Thymus (tissue), 11 donors: ENCODE measurements at regions not wholly inside any gene's neighbourhood (a gene's known extent, or its start where the extent isn't known, plus 50 kb on each side); places are given as distances from the start of the nearest gene placed in this dataset.

Experiments
- DNase-seq, 9 donors: peaks; one replicate each; pipeline ENCODE4 v3.0.0-alpha.2; 2013; ENCODE audit warnings: low spot score in 9 of 9, low read depth in 6 of 9, missing footprints in 1 of 9
- H3K27ac ChIP-seq, 2 donors: one replicate each; pipeline ENCODE4 v1.5.1; 2013; ENCODE audit warnings: control low read depth in 1 of 2, low read depth in 1 of 2, low read length in 1 of 2, mild to moderate bottlenecking in 1 of 2, moderate library complexity in 1 of 2
- H3K27me3 ChIP-seq, 2 donors: one replicate each; pipeline ENCODE4 v1.5.1; 2013; ENCODE audit warnings: low read length in 1 of 2; ENCODE audit not compliant: control insufficient read depth in 2 of 2, insufficient read depth in 1 of 2
- H3K36me3 ChIP-seq, 2 donors: one replicate each; pipeline ENCODE4 v1.5.1; 2013; ENCODE audit warnings: low read length in 1 of 2, mild to moderate bottlenecking in 1 of 2, moderate library complexity in 1 of 2; ENCODE audit not compliant: control insufficient read depth in 2 of 2, insufficient read depth in 2 of 2
- H3K4me1 ChIP-seq, 2 donors: one replicate each; pipeline ENCODE4 v1.5.1; 2013; ENCODE audit warnings: low read length in 2 of 2; ENCODE audit not compliant: control insufficient read depth in 2 of 2, insufficient read depth in 2 of 2
- H3K4me3 ChIP-seq, 2 donors: one replicate each; pipeline ENCODE4 v1.5.1; 2013; ENCODE audit warnings: low read length in 2 of 2, control low read depth in 1 of 2, mild to moderate bottlenecking in 1 of 2
- H3K9me3 ChIP-seq, 2 donors: one replicate each; pipeline ENCODE4 v1.5.1; 2013; ENCODE audit warnings: low read length in 1 of 2, mild to moderate bottlenecking in 1 of 2; ENCODE audit not compliant: control insufficient read depth in 2 of 2, insufficient read depth in 1 of 2
- WGBS: extraction: QIAGEN DNeasy Blood & Tissue Kit; methylation state at CpG from one replicate; pipeline ENCODE4 v1.1.7; 2013; 5-methylcytosine and 5-hydroxymethylcytosine counted together
- donor health status: healthy.

DNA sequence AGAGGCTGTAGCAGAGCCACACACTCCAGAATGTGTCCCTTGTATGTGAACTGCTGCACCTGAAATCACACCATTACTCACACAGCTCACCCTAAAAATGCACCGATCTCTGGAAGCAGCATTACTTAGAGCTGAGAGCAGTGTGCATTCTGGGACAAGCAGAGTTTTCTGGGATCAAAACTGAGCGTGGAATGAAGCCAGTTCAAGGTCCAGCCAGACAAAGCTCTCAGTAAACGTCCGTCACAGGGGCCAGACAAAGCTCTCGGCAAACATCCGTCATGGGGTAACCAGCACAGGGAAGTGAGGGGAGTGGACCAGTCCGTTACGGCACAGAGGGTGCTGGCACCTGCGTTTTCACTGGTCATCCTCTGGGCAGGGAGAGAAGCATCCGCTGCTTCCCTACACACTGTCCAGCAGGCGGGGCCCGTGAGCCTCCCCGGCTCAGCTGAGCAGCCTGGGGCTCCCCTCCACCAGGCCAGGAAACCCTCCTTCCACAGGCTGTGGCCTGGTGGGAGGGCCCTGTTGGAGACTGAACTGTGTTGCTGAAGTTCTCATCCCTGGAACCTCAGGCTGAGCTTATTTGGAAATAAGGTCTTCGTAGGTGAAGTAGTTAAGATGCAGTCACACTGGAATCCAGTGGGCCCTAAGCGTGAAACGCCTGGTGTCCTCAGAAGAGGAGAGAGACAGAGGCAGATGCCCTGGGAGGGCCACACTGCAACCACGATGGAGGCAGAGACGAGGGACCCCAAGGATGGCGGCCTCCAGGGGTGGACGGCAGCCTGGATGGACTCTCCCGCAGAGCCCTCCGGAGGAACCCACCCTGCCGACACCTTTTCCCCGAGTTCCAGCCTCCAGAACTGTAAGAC lies 883.9 kb downstream of the BRD1 start:
- Histone ChIP-seq H3K36me3 (no peaks in the 10 kb centered on the region), H3K27ac (no peak overlapping the region), H3K4me1 (no peaks in the 10 kb centered on the region), H3K9me3 (no peaks in the 10 kb centered on the region), H3K4me3 (no peak overlapping the region), H3K27me3 (no peaks in the 10 kb centered on the region)
- no peak for DNase-seq
- WGBS = 73% methylated on average over 24 of the region's 24 CpGs

DNA sequence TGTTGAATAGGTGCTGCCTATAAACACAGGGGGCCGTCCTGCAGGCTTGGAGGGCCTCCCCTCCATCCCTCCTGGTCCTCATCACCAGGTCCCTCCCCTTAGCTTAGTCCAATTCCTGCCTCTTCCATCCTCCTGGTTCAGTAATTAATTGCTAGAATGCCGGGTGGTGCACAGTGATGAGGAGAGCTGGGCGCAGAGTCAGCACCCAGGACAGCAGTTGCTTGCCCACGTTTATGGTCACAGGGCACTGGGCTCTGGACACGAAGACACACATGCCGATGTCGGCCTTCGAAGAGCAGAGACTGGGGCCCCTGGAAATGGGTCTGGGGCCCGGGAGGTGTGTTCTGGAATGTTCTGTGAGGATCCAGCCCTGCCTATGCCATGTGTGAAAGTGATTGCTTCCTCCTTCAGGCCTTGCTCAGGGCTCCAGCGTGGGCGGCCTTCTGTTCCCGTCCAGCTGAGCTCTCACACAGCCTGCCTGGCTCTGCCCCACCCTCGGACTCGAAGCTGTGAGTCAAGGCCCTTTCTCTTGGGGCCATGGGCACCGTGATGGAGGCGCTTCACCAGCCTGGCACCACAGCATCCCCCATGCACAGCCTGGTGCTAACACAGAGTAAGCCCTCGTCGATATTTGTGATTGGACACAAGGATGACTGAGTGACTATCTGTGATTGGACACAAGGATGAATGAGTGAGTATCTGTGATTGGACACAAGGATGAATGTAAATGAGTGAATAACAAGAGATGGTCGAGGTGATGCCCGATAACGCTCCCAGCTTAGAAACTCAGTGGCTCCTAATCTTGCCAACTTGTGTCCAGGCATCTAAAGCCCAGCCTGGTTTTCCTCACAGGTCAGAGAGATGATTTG lies 884.7 kb downstream of the BRD1 start:
- no peak for DNase-seq
- no peaks in the 10 kb centered on the region for H3K36me3 ChIP-seq
- no peaks in the 10 kb centered on the region for H3K9me3 ChIP-seq
- no peaks in the 10 kb centered on the region for H3K27me3 ChIP-seq
- no peaks in the 10 kb centered on the region for H3K4me1 ChIP-seq
- 73% methylated on average over 21 of the region's 21 CpGs for WGBS
- no peak overlapping the region for H3K4me3 ChIP-seq
- H3K27ac ChIP-seq = no peak overlapping the region

DNA sequence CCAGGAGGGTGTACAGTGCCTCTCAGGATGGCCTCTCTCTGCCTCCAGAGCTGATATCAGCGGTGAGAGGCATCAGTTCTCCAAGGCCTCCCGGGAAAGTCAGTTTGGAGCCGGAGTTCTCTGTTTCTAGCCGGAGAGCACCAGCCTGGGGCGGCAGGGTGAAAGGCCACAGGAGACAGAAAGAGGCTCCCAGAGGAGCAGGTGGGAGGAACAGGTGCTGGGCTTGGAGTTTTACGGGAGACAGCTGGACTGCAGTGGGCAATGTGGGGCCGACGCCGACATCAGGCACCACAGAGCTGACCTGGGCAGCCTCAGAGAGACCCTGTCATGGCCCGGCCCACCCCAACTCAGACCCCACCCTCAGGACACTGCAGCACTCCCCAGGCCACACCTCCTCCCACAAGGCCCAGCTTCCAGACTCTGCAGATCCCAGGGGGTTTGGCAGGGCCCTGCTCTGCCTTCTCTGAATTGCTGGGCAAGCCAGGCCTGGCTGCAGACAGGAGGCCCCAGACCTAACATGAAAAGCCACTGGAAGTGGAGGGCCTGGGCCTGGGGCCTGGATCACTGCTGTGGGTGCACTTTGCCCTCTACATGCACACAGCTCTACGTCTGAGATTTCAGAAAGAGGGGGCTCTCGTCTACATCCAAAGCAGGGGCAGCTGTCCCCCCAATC lies 885.6 kb downstream of the BRD1 start:
- H3K27me3 ChIP-seq = no peaks in the 10 kb centered on the region
- 88% methylated on average over 12 of the region's 12 CpGs for WGBS
- no peaks in the 10 kb centered on the region for H3K4me1 ChIP-seq
- no peaks in the 10 kb centered on the region for H3K36me3 ChIP-seq
- no peaks in the 10 kb centered on the region for H3K9me3 ChIP-seq
- no peak overlapping the region for H3K27ac ChIP-seq
- H3K4me3 ChIP-seq = no peak overlapping the region
- DNase-seq = no peak

DNA sequence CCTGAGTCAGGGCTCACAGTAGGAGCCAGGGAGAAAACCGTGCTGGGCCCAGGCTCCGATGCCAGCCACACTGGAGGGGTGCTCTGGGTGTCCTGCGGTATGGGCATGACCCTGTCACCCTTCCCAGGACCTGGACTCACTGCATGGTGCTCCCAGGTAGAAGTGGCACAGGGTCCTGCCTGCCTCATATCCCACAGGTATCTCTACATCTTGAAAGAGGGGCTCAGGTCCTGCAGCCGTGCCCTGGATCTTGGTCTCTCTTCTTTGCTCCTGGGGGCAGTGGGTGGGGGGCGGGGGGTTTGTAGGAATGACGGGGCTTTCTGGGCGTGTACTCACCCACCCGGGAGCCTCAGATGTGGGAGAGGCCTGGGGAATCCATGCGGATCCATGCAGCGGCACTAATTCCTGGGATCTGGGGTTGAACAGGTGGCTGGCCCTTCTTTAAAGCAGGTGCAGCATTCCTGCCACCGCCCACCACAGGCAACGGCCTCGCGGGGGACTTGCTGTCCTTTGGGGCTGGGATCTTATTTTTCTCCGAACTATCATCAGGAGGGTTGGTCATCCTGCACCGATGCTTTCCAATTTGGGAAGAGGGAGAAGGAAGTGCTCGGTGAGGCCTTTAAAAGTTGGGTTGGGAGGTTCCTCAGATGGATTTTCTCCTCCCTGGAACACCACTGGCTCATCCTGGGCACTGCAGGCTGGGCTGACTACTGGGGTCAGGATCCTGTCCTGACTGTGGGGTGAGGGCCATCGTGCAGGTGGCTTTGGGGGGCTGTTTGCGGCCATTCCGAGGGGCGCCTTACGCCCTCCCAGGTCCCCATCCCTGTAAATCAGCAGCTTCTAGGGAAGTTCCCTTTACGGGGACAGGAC lies 886.4 kb downstream of the BRD1 start:
- H3K9me3 ChIP-seq = peaks cover 0 to 3% of the 10 kb centered on the region in 2 donors
- 81% methylated on average over 23 of the region's 23 CpGs for WGBS
- no peak overlapping the region for H3K4me3 ChIP-seq
- no peaks in the 10 kb centered on the region for H3K36me3 ChIP-seq
- no peak overlapping the region for H3K27ac ChIP-seq
- DNase-seq = no peak
- H3K27me3 ChIP-seq = no peaks in the 10 kb centered on the region
- H3K4me1 ChIP-seq = no peaks in the 10 kb centered on the region

DNA sequence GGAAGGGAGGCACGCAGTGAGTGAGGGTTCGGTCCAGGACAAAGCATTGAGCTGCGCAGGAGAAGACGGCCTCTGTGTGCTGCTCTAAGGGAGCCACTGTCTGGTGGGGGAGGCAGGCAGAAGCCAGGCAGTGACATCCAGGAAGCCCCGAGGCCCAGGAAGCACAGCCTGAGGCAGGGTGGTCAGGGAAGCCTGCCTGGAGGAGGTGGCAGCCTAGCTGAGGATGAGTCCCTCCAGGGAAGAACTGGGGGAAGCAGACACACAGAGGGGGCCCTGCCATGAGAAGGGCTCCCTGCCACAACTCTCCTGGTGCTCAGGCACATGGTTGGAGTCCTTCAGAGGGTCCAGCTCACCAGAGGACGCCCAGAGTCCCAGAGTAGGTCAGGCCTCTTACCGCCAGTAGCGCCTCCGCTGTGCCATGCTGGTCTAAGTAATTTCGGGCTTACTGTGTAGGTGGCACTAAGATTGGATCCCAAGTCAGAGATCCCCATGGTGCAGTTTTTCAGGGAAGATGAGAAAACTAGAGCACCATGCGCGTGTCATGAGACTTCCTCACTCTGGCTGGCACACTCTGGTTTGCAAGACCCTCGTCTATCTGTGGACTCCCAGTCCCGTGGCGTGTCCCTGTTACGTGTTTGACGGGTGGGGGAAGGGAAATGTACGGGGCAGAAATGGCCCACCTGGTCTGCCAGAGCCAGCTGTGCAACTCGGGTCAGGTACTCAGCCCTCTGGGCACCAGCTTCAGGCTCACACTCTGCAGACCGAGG lies 887.2 kb downstream of the BRD1 start:
- no peaks in the 10 kb centered on the region for H3K27me3 ChIP-seq
- H3K4me1 ChIP-seq = no peaks in the 10 kb centered on the region
- H3K9me3 ChIP-seq = peaks cover 0 to 4% of the 10 kb centered on the region in 2 donors
- H3K4me3 ChIP-seq = no peak overlapping the region
- H3K36me3 ChIP-seq = no peaks in the 10 kb centered on the region
- H3K27ac ChIP-seq = no peak overlapping the region
- no peak for DNase-seq
- WGBS = 81% methylated on average over 20 of the region's 20 CpGs

DNA sequence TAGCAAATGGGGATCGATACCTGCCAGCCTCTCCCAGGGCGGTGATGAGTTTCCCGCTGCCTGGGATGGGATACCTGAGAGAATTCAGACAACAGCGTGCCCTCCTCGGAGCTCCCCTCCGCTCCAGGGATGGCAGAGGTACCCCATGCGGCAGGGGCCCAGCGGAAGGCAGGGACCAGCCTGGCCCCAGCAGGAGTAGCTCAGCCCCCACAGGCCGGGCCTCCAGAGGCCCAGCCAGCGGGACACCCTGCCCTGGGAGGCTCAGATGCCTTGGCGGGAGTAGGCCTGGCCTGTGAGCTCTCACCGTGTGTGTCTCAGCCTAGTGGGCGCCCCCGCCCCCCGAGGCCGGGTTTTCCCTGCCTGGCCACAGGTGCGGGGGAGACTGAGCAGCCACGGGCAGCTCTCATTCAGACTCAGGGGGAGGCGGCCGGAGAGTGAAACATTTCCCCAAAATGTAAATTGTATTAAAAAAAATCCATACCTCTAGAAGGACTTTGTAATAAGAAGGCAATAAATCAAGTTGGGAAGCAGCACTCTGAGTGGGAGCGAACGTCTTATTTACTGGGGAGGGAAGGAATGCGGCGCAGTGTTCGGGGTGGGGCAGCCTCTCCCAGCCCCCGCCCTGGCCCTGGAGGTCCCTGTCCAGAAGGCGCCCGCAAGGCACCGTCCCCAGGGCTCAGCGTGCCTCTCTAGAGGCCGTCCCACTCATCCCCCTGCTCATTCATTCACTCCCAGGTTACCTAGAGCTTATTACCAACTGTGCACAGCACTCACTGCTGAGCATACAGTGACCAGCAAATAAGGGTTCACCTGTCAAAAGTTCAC lies 888.0 kb downstream of the BRD1 start:
- Histone ChIP-seq H3K27ac (no peak overlapping the region), H3K4me1 (no peaks in the 10 kb centered on the region), H3K36me3 (no peaks in the 10 kb centered on the region), H3K4me3 (no peak overlapping the region), H3K9me3 (peaks cover 0 to 4% of the 10 kb centered on the region in 2 donors), H3K27me3 (no peaks in the 10 kb centered on the region)
- no peak for DNase-seq
- 83% methylated on average over 31 of the region's 31 CpGs for WGBS

DNA sequence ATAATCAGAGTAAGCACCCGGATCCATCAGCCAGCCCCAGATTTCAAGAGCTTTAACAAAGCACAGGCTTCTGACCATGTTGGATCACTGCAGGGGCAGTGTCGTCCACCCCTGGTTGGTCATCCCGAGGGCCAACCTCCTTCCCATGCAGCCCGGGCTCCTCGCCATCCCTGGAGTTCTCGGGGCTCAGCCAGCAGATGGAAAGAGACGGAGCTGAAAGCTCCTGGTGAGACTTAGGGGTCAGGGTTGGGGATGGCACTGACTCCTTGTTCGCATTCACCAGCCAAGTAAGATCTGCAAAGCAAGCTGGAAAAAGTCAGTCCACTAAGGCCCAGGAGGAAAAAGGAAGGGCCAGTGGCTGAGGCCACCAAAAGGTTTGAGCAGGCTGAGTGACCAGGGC lies 888.9 kb downstream of the BRD1 start:
- 89% methylated on average over 8 of the region's 8 CpGs for WGBS
- Histone ChIP-seq H3K4me1 (no peaks in the 10 kb centered on the region), H3K4me3 (no peak overlapping the region), H3K27me3 (no peaks in the 10 kb centered on the region), H3K27ac (no peak overlapping the region), H3K9me3 (peaks cover 0 to 4% of the 10 kb centered on the region in 2 donors), H3K36me3 (no peaks in the 10 kb centered on the region)
- no peak for DNase-seq
